ENCODE measurements at regions not wholly inside any gene's neighbourhood (a gene's known extent, or its start where the extent isn't known, plus 50 kb on each side); places are given as distances from the start of the nearest gene placed in this dataset.
"Not testable (repeated sequence)": the region's sequence is repeated elsewhere in the genome, so short reads cannot be mapped to it uniquely, and the experiment has no call there.

DNA sequence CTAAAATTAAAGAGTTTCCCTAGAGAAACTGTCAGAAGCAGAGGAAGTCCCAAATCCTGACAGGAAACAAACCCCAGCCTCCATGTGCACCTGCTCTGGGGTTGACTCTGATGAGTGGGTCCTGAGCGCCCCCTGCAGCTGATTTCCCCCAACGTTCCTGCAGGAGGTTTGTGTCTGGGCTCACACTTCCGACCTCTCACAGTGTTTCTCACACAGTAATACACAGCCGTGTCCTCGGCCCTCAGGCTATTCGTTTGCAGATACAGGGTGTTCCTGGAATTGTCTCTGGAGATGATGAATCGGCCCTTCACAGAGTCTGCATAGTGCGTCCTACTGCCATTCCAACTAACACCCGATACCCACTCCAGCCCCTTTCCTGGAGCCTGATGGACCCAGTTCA lies 862.8 kb downstream of the TMEM121 start:
- H3K27ac ChIP-seq (ENCODE audit: low read depth); H3K4me3 ChIP-seq (ENCODE audit: low read depth, low read length); H3K4me1 ChIP-seq (ENCODE audit: insufficient read depth); DNase-seq (ENCODE audit: extremely low spot score); H3K36me3 ChIP-seq (ENCODE audit: insufficient read depth): not testable (repeated sequence)
- 72% methylated on average over 9 of the region's 9 CpGs for WGBS

DNA sequence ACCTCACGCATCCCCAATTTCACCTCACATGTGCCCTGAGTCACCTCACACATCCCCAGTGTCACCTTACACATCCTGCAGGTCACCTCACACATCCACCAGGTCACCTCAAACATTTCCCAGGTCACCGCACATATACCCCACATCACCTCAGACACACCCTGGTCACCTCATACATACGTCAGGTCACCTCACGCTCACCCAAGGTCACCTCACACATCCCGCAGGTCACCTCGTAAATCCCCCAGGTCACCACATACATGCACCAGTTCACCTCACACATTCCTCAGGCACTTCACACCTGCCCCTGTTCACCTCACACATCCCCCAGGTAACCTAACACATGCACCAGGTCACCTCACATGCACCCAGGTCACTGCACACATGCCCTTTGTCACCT lies 864.0 kb downstream of the TMEM121 start:
- no peak for DNase-seq (ENCODE audit: extremely low spot score)
- no peak overlapping the region for H3K4me3 ChIP-seq (ENCODE audit: low read depth, low read length)
- WGBS = 85% methylated on average over 6 of the region's 6 CpGs
- no peaks in the 10 kb centered on the region for H3K4me1 ChIP-seq (ENCODE audit: insufficient read depth)
- H3K27ac ChIP-seq (ENCODE audit: low read depth) = no peak overlapping the region
- H3K36me3 ChIP-seq (ENCODE audit: insufficient read depth) = no peaks in the 10 kb centered on the region

GRCh38 chr14:106390947-106391346 lies 864.6 kb downstream of the TMEM121 start:
- Histone ChIP-seq H3K36me3 (ENCODE audit: insufficient read depth) (no peaks in the 10 kb centered on the region), H3K4me3 (ENCODE audit: low read depth, low read length) (no peak overlapping the region), H3K4me1 (ENCODE audit: insufficient read depth) (no peaks in the 10 kb centered on the region), H3K27ac (ENCODE audit: low read depth) (no peak overlapping the region)
- 68% methylated on average over 6 of the region's 6 CpGs for WGBS
- no peak for DNase-seq (ENCODE audit: extremely low spot score)

- DNase-seq (ENCODE audit: extremely low spot score) = no peak
- Histone ChIP-seq H3K27ac (ENCODE audit: low read depth) (no peak overlapping the region), H3K36me3 (ENCODE audit: insufficient read depth) (no peaks in the 10 kb centered on the region), H3K4me3 (ENCODE audit: low read depth, low read length) (no peak overlapping the region), H3K4me1 (ENCODE audit: insufficient read depth) (no peaks in the 10 kb centered on the region)
- 58% methylated on average over 2 of the region's 2 CpGs for WGBS
These were observed 867.4 kb downstream of the TMEM121 start for GRCh38 chr14:106393742-106394141.

DNA sequence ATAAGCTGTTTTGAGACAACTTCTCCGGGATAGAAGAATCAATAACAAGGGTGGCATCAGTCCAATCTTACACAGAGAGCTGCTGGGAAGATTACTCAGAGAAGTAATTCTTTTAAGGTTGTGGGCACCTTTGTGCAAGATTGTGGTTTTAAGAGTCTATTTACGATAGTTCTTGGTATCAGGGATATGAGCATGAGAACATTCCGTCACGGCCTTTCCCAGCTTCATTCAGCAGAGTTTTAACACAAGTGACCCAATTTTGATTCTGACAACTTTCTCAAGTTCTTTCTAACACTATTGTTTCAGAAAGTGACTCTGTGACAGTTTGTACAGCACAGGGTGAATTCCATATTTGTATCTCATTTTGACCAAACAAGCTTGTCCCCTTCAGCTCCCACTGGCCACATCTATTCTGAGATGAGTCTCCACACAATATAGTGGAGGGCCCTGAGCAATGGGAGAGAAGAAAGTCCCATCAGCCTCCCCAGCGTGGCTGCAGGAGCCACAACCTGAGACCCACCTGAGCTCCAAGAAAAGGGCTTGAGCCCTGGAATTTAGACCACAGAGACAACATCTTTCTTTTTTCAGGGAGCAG lies 869.2 kb downstream of the TMEM121 start:
- Histone ChIP-seq H3K4me3 (ENCODE audit: low read depth, low read length) (no peak overlapping the region), H3K36me3 (ENCODE audit: insufficient read depth) (no peaks in the 10 kb centered on the region)
- WGBS = 55% methylated on average over 5 of the region's 5 CpGs

DNA sequence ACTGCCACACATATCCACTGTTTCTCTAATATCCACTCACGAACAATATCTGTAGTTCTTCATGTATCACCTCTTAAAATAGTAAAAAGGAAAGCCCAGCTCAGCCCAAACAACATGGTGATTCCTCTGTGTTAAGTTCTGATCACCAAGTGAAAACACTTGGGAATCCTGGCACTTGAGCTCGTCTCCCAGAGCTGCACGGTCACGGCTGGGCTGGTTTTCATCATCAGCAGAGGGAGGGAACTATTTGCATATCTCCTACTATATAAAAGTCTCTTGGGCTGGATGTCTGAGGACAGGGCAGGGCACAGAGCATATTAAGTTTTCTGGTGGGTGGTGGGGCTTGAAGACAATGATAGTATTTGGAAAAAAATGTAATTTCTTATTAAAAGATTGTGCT lies 870.6 kb downstream of the TMEM121 start:
- Histone ChIP-seq H3K27ac (ENCODE audit: low read depth) (no peak overlapping the region), H3K4me3 (ENCODE audit: low read depth, low read length) (no peak overlapping the region), H3K4me1 (ENCODE audit: insufficient read depth) (no peaks in the 10 kb centered on the region), H3K36me3 (ENCODE audit: insufficient read depth) (no peaks in the 10 kb centered on the region)
- no peak for DNase-seq (ENCODE audit: extremely low spot score)
- WGBS = 73% methylated on average over 4 of the region's 4 CpGs

More for the DNA sequence above, 869.2 kb downstream of the TMEM121 start:
- DNase-seq (ENCODE audit: extremely low spot score) = no peak
- Histone ChIP-seq H3K27ac (ENCODE audit: low read depth) (no peak overlapping the region), H3K4me1 (ENCODE audit: insufficient read depth) (no peaks in the 10 kb centered on the region)

DNA sequence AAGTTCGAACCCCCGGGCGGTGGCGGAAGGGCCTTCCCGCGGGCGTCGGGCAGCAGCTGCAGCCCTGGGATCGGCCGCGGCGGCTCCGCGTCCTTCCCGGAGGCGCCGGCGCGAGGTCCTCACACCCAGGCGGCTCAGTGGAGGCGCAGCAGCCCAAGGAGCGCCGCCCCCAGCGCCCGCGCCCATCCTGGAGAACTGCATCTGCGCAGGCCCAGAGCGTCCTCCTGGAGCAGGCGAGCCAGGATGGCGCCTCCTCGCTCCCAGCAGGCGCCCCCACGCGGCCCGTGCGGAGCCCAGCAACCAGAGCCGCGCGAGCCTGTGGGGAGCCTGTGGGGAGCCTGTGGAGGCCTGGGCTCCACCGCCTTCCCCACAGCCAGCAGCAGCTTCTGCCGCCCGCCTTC lies 872.5 kb downstream of the TMEM121 start:
- not testable (repeated sequence) for H3K27ac ChIP-seq (ENCODE audit: low read depth); H3K4me3 ChIP-seq (ENCODE audit: low read depth, low read length); H3K36me3 ChIP-seq (ENCODE audit: insufficient read depth); DNase-seq (ENCODE audit: extremely low spot score); H3K4me1 ChIP-seq (ENCODE audit: insufficient read depth)
- WGBS = 64% methylated on average over 42 of the region's 42 CpGs

DNA sequence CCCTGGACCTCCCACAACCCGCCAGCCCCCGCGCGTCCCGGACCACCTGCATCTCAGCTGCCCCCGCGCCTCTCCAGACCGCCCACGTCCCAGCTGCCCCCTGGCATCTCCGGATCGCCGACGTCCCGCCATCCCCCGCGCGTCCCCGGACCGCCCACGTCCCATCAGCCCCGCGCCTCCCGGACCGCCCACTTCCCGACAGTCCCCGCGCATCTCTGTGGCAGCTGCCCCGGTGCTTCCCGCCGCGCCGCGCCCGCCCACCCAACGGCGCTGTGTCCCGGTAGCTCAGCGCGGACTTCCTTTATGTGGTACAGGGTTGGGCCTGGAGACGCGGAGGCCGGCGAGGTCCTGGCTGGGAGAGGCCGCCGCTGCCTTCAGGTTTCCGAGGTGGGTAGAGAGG lies 874.9 kb downstream of the TMEM121 start:
- not testable (repeated sequence) for H3K36me3 ChIP-seq (ENCODE audit: insufficient read depth); H3K4me3 ChIP-seq (ENCODE audit: low read depth, low read length); H3K4me1 ChIP-seq (ENCODE audit: insufficient read depth); DNase-seq (ENCODE audit: extremely low spot score); H3K27ac ChIP-seq (ENCODE audit: low read depth)
- WGBS = 80% methylated on average over 46 of the region's 46 CpGs

GRCh38 chr14:106410229-106410628 lies 883.8 kb downstream of the TMEM121 start:
- H3K4me3 ChIP-seq (ENCODE audit: low read depth, low read length); H3K36me3 ChIP-seq (ENCODE audit: insufficient read depth); DNase-seq (ENCODE audit: extremely low spot score); H3K4me1 ChIP-seq (ENCODE audit: insufficient read depth); H3K27ac ChIP-seq (ENCODE audit: low read depth): not testable (repeated sequence)
- WGBS = 59% methylated on average over 9 of the region's 9 CpGs

DNA sequence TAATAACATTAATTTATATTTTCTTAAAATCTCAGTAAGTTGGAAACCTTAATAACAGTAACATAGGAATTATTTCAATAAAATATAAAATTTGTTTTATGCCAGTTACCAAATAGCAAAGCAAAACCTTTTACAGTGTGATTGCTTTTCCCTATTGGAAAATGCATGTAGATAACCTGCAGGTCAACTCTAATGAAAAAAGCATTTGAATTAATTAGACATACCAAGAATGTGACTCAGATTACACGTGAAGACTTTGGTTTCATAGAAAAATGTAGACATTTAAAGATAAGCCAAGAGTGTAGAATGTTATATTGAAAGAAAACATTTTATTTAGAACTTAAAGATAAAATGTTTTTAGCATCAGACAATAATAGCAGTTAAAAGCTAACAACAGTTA lies 888.1 kb downstream of the TMEM121 start:
- WGBS = 21% methylated on average over 1 of the region's 1 CpG
- H3K27ac ChIP-seq (ENCODE audit: low read depth) = no peak overlapping the region
- H3K4me3 ChIP-seq (ENCODE audit: low read depth, low read length) = no peak overlapping the region
- H3K4me1 ChIP-seq (ENCODE audit: insufficient read depth) = no peaks in the 10 kb centered on the region
- no peaks in the 10 kb centered on the region for H3K36me3 ChIP-seq (ENCODE audit: insufficient read depth)
- DNase-seq (ENCODE audit: extremely low spot score) = no peak

DNA sequence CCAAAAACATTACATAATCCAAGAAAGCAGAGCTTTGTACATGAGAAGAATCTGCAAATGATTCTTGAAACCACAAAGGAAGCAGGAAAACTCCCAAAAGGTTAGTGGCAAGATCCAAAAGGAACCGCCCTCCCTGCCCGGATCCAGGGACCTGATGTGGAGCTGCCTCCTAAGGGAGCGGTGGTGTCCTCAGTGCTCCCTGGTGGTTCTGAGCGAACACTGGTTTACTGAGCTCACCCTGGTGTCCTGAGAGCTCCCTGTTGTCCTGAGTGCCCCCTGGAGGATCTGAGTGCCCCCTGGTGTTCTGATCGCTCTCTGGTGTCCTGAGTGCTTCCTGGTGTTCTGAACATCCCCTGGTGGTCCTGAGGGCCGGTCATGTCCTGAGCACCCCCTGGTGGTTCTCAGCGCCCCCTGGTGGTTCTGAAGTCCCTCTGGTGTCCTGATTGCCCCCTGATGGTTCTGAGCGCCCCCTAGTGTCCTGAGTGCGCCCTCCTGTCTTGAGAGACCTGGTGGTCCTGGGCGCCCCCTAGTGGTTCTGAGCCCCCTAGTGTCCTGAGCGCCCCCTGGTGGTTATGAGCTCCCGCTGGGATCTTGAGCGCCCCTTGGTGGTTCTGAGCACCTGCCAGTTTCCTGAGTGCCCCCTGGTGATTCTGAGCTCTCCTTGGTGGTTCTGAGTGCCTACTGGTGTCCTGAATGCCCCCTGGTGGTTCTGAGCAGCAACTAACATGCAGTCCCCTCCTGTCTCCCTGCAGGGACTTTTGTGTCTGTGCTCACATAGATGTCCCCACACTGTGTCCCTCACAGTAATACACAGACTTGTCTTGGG lies 891.1 kb downstream of the TMEM121 start:
- DNase-seq (ENCODE audit: extremely low spot score) = no peak
- WGBS = 64% methylated on average over 13 of the region's 13 CpGs

GRCh38 chr14:106419376-106419965 lies 893.1 kb downstream of the TMEM121 start:
- 47% methylated on average over 5 of the region's 5 CpGs for WGBS
- Histone ChIP-seq H3K36me3 (ENCODE audit: insufficient read depth) (no peaks in the 10 kb centered on the region), H3K4me3 (ENCODE audit: low read depth, low read length) (no peak overlapping the region), H3K4me1 (ENCODE audit: insufficient read depth) (no peaks in the 10 kb centered on the region), H3K27ac (ENCODE audit: low read depth) (no peak overlapping the region)
- DNase-seq (ENCODE audit: extremely low spot score) = no peak

More for the DNA sequence above, 891.1 kb downstream of the TMEM121 start:
- Histone ChIP-seq H3K4me1 (ENCODE audit: insufficient read depth) (no peaks in the 10 kb centered on the region), H3K36me3 (ENCODE audit: insufficient read depth) (no peaks in the 10 kb centered on the region), H3K4me3 (ENCODE audit: low read depth, low read length) (no peak overlapping the region), H3K27ac (ENCODE audit: low read depth) (no peak overlapping the region)

GRCh38 chr14:106421431-106422033 lies 895.1 kb downstream of the TMEM121 start:
- 55% methylated on average over 20 of the region's 20 CpGs for WGBS
- not testable (repeated sequence) for H3K36me3 ChIP-seq (ENCODE audit: insufficient read depth); H3K27ac ChIP-seq (ENCODE audit: low read depth); H3K4me1 ChIP-seq (ENCODE audit: insufficient read depth); DNase-seq (ENCODE audit: extremely low spot score); H3K4me3 ChIP-seq (ENCODE audit: low read depth, low read length)

DNA sequence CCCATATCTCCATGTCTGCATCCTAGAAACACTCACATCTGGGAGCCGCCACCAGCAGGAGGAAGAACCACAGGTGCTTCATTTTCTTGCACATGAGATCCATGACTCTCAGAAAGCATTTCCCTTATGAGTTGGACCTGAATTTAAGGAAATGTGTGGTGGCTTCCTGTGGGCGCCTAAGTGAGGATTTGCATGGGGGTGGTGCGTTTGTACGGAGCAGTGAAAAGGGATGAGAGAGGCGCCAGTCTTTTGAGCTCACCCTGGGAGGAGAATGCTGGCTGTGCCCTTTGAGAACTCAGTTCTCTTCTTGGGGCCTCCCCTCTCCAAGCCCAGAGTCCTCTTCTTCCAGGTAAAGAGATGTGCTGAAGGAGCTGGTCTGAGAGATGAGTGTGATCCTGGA lies 895.7 kb downstream of the TMEM121 start:
- Histone ChIP-seq H3K4me3 (ENCODE audit: low read depth, low read length) (no peak overlapping the region), H3K36me3 (ENCODE audit: insufficient read depth) (no peaks in the 10 kb centered on the region), H3K4me1 (ENCODE audit: insufficient read depth) (no peaks in the 10 kb centered on the region), H3K27ac (ENCODE audit: low read depth) (no peak overlapping the region)
- DNase-seq (ENCODE audit: extremely low spot score) = no peak
- WGBS = 59% methylated on average over 5 of the region's 5 CpGs

All from urinary bladder (tissue), 3 donors.